Stimulated activated CD4-positive, alpha-beta T cell treated with anti-CD3 and anti-CD28 coated beads, Interleukin-4, amount 100 ng/mL, for 1 hour (primary cell): ENCODE measurements at regions not wholly inside any gene's neighbourhood (a gene's known extent, or its start where the extent isn't known, plus 50 kb on each side); places are given as distances from the start of the nearest gene placed in this dataset.
"Not testable (repeated sequence)": the region's sequence is repeated elsewhere in the genome, so short reads cannot be mapped to it uniquely, and the experiment has no call there.

ENCODE experiments used
- DNase-seq: peaks from one replicate; pipeline ENCODE4 v3.0.0-alpha.2; 2020

DNA sequence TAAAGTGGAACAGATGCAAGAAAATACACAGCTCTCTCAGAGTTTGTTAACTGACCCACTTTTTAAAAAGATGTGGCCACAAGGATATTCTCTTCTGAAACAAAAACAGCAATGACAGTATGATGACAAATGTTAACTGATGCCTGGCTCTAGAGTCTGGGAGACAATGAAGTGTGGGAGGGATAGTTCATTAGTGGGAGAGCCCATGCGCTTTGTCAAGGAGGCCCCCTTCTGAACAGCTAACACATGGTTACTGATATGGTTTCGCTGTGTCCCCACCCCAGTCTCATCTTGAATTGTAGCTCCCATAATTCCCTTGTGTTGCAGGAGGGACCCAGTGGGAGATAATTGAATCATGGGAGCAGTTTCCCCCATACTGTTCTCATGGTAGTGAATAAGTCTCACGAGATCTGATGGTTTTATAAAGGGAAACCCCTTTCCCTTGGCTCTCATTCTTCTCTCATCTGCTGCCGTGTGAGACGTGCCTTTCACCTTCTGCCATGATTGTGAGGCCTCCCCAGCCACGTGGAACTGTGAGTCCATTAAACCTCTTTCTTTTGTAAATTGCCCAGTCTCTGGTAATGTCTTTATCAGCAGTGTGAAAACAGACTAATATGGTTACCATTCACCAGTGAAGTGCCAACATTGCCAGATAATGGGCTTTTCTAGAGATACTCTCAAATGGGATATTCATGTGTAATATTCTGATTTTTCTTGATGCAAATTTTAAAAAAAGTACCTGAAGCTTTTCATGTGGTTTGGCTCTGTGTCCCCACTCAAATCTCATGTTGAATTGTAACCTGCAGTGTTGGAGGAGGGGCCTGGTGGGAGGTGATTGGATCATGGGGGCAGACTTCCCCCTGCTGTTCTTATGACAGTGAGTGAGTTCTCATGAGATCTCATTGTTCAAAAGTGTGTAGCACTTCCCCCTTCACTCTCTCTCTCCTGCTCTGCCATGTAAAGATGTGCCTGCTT lies 435.8 kb downstream of the SHISA9 start:
- not testable (repeated sequence) for DNase-seq

DNA sequence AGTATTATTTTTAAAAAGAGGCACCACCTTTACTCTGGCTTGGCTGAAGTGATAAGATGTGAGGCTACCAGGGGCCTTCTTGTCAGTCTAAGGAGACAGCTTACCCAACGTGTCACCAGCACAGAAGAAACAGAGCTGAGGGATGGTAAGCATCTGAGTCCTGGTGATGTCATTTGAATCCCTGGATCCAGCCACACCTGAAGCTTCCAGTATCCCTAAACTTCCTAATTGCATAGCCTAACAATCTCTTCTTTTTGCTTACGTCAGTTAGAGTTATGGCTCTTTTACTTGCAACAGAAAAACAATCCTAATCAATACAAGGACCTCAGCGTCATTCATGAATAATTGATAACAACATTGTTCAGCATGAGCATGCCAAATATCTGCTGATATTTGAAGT lies 436.6 kb downstream of the SHISA9 start:
- DNase-seq = no peak

DNA sequence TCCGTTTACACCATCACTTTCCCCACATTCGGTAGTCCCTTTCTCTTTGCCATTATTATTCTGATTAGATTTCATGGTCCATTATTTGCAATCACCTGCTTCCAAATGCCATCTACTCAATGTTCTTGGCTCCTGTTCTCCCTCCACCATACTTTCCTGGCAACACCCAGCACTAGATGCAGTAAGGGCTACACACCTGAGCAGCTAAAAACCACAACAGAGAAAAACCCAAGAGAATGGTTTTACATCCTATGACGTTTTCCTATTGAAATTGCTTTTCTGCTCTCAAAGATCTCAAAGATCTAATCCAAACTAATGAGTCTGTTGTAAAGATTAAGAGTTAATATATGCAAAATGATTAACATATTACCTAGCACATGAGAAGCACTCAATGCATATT lies 441.3 kb downstream of the SHISA9 start:
- no peak for DNase-seq

DNA sequence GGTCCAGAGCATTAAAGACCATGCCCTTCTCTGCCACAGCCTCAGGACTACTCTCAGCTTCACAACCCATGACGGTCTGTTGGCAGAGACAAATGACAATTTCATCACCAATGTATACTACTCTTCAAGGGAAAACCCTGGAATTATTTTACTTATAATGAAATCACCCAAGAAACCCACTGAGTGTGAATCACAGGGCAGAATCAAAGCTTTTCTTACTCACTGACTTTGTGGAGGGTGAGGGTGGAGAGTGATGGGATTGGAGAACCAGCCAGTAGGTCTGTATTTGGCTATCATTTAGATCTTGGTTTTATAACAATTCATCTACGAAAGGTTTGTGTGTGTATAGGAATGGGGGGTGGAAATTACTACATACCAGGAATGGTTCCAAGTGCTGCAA lies 442.6 kb downstream of the SHISA9 start:
- no peak for DNase-seq

DNA sequence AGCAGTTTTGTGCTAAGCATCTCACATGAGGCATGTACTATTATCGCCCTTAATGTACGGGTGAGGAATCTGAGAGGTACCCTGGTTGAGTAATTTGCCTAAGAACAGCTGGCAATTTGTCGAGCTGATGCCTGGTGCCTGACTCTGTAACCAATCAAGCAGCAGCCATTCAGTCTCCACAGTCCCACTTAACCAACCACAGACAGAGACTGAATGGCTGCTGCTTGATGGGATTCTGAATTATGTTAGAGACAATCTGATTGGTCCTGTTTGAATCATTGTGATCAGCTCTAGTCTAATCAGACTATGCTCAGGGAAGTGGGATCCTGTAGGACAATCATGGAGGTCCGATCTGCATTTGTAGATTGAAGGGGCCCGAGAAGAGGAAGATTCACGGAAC lies 447.0 kb downstream of the SHISA9 start:
- no peak for DNase-seq

DNA sequence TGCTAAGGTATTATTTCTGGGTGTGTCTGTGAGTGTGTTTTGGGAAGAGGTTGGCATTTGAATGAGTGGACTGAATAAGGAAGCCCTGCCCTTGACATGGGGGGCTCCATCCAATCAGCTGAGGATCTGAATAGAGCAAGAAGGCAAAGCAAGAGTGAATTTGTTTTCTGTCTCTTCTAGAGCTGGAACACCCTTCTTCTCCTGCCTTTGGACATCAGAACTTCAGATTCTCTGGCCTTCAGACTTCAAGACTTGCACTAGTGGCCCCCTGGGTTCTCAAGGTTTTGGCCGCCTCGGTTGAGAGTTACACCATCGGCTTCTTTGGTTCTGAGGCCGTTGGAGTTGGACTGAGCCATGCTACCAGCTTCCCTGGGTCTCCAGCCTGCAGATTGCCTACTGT lies 448.6 kb downstream of the SHISA9 start:
- DNase-seq = no peak

DNA sequence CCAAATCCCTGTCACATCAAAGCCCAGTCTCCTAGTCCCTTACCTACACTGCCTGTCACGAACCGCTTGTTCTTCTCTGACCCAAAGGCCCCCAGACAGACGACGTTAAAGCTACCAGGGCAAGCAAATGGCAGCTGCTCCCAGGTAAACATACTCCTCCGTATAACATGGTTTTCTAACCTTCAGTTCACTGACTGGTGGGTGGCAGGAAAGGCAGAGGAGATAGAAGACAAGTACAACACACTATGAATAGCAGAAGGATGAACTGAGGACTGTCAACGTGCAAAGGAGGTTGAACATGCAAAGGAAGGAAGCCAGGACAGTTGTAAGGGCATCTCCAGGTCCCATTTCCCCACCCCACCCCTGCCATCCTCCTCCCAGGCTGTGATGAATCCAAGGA lies 449.8 kb downstream of the SHISA9 start:
- no peak for DNase-seq

DNA sequence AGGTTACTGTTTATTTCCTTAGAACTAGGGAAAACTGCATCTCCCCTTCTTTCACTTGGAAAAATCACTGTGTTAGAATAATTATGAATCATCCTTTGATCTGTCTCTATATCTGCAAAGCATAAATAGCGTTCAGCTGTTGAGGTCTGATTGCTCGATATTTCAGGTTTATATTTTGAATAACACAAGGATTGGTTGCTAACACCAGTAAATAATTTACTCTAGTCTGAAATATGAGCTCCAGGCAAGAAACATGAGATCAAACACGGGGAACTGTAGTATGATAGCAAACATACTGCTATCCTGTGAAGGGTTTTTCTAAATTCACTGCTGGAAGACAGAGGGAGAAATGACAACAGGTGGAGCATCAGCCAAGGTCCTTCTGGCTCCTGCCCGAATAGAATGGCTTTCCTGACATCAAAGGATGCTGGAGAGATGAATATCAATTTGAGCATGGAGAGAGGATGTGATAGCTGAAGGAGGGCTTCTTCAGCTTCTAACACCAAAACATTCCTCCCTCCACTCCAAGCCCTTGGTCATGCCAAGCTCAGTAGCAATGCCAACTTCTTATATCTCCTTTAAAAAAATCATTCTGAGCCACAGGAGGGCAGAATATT lies 450.3 kb downstream of the SHISA9 start:
- DNase-seq = no peak

DNA sequence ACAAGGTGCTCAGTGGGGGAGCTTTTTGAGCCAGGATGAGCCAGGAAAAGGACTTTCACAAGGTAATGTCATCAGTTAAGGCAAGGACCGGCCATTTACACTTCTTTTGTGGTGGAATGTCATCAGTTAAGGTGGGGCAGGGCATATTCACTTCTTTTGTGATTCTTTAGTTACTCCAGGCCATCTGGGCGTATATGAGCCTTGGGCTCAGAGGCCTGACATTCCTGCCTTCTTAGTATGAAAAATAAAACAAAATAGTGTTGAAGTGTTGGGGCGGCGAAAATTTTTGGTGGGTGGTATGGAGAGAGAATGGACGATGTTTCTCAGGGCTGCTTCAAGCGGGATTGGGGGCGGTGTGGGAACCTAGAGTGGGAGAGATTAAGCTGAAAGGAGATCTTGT lies 451.4 kb downstream of the SHISA9 start:
- not testable (repeated sequence) for DNase-seq

DNA sequence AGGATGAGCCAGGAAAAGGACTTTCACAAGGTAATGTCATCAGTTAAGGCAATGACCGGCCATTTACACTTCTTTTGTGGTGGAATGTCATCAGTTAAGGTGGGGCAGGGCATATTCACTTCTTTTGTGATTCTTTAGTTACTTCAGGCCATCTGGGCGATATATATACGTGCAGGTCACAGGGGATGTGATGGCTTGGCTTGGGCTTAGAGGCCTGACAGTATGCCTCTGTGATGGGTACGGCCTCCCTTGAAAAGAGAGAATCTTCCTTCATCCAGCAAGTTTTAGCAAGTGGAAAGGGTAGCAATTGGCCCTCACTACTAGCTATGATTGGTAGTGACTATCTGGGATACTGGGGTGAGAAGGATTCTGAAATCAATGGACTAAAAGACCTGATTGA lies 456.4 kb downstream of the SHISA9 start:
- not testable (repeated sequence) for DNase-seq

DNA sequence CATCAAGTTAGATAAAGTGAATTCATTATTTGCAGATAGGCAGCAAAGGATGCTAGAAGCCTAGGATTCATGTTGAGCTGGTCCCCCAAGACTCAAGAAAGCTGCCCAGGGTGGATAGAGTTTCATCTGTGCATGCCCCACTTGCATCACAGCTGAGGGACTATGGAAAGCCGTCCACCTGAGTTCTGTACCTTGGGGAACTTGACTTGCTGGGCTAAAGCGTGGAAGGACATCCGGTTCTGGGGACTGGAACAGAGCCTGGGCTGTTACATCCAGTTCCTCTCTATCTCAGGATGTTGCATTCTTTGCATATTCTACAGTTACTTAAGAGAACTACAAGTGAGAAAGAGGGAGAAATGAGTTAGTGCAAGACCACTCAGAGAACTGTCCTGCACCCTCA lies 458.4 kb downstream of the SHISA9 start:
- no peak for DNase-seq

DNA sequence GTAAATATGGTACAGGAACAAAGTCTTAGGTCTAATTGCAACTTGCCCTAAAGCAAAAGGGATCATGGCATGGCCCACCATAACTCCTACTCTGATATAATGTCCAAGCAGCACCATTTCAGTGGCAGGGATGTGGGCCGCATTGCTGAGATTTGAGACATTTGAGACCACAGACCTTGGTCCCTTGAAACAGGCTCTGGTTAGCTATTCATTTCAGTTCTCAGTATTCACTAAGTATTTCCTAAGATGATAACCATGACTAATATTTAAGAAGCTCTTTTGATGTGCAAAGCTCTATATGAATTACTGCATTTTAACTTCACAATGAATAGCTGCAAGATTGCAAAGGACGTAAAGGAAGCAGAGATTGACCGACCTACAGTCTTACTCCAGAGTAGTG lies 471.0 kb downstream of the SHISA9 start:
- DNase-seq = no peak

DNA sequence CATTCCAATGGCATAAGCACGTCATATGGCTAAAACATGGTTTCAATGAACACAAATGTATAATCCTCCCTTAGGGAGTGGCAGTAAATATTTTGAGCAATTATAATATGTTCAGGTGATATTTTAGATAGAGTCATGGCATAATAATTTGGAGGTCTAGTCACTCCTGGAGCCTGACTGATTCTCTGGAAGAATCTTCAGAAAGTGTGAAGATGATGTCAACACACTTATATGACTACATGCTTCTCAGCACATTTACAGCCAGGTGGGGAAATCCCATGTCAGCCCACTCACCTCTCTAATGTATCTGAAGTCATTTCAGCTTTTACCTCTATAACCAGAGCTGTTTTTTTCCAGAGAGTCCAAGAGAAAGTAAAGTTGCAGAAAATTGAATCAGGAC lies 474.8 kb downstream of the SHISA9 start:
- DNase-seq = no peak

DNA sequence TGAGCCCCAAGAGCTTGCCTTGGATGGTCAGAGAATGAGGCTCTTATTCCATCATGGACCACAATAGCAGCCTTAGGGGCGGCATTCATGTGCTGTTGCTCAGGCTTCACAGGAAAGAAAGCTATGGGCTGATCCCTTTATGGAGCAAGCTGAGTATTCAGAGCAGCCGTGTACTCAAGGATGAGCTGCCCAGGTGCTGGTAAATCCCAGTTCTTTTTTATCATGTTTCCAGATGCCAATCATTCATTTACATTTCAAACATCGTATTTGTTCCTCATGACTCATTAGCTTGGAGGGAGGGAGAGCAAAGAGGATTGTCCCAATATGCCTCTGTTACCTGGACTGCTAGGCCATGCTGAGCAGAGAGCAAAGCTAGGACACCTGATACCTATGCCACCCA lies 475.7 kb downstream of the SHISA9 start:
- DNase-seq = no peak

DNA sequence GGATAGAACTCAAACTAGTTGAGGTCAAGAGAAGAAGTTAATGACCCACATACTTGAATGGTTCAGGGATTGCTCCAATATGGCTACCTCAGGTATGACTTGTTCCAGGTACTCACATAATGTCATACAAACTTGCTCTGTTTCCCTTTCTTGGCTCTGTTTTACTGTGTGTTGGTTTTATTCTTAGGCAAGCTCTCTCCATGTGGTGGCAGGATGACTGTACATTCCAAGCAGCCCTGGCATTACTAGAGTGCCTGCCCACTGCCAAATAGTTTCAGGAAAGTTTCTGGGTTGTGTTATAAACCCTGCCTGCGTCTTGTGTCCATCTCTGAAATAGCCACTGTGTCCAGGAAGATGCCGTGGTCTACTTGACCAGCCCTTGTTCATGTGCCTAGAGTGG lies 476.8 kb downstream of the SHISA9 start:
- no peak for DNase-seq

DNA sequence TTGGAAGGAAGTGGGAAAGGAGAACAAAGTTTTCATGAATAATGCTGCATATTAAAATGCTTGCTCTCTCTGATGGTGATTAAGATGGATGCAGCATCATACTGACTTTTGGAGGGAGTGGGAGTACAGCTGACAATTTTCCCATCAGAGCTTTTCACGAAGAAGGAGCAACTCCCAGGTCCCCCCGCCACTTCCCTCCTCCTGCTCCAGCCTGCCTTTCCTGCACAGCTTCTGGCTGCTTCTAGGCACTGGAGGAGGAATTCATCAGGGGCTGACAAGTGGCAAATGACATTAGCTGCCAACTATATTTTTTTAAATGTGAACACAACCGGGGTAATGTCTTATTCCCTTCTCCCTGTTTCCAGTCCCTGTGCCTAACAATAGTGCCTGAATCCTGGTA lies 477.9 kb downstream of the SHISA9 start:
- DNase-seq = no peak

DNA sequence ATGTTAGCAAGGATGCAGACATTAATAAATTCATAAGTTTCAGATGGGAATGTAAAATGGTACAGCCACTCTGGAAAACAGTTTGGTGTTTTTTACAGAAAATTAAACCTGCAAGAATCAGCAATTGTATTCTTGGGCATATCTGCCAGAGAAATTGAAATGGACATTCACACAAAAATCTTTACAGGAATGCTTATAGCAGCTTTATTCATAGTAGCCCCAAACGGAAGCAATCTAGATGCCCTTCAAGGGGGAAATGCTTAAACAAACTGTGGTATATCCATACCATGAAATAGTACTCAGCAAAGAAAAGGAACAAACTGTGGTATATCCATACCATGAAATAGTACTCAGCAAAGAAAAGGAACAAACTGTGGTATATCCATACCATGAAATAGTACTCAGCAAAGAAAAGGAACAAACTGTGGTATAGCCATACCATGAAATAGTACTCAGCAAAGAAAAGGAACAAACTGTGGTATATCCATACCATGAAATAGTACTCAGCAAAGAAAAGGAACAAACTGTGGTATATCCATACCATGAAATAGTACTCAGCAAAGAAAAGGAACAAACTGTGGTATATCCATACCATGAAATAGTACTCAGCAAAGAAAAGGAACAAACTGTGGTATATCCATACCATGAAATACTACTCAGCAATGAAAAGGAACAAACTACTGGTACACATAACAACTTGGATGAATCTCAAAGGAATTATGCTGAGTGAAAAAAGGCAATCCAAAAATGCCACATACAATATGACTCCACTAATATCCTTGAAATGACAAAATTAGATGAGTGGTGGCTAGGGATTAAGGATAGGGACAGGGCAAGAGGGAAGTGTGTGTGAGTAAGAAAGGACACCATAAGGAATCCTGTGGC lies 484.0 kb downstream of the SHISA9 start:
- DNase-seq = not testable (repeated sequence)

DNA sequence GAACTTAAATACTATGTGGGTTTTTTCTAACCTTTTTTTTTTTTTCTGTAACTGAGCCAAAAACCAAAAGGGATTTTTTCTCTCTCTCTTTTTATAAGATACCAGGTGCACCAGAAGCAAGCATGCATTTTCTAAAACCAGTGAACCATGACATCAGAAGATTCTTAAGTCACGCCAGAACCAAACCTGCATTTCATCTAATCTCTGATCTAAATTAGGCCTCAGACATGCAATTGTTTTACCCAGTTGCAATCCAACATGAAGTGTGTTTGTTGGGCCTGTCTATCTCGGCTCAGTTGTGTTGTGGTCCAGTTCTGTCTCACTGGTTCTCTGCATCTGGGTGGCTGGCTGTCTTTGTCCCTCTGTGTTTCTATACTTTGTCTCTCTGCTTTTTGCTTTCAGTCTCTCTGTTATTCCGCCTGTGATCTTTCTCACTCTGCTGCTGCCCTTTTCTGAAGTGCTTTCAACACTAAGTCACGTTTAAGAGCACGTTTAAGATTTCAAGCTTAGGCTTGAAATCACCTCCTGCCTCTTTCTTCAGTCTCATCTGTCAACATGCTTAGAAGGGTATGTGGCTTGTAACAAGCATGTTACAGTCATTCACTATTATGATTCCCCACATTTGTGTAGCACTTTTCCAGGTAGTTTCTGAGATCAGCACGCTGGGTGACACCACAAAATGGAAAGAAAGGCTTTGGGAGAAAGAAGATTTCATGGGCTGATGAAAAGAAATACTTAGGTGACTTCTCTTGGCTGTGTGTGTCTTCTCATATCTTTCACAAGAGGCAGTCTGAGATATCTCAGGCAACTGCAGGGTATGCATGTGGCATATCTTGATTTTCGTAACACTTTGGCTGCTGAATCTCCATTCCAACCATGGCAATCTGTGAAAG lies 488.9 kb downstream of the SHISA9 start:
- no peak for DNase-seq

DNA sequence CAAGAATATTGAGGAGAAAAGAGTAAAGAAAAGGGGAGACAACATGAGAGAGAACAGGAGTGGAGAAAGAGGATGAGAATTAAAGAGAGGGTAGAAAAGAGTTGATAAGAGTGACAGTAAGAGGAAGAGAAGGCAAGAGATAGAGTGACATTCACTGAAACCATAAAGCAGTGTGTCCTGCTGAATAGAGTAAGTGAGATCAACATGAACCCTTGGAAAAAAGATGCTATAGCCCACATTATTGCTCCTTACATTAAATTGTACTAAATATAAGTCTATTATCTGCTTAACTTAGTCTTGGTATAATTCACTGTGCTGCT lies 489.5 kb downstream of the SHISA9 start:
- DNase-seq = no peak

DNA sequence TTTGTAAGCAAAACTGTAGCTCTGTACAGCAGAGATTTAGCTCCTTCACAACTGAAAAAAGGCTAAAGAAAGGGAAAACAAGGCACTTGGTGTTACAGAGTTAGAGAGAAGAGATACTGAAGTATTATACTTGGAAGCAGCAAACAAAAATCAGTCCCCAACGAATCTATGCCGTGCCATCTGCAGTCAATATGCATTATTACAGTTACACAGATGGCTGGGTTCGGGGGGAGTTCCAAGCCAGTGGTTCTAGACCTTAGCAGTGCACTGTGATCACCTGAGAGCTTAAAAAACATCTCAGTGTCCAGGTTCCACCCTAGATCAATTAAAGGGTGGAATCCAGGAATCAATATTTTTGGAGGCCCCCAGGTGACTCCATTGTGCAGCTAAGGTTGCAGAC lies 489.9 kb downstream of the SHISA9 start:
- no peak for DNase-seq

DNA sequence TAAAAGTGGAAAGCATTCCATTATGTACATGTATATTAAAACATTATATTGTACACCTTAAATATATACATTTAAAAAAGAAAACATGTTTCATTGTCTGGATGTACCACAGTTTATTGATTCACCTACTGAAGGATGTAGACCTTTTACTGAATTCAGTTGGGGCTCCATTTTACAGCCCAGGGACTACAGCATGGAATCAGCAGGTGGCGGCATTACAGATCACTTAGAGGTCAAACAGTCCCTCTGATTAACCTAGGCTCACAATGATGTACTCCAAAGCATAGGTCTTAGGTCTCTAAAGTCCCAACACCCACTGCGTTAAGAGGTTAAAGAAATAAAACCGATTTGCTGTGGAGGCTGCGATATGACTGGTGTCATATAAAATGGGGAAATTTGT lies 490.9 kb downstream of the SHISA9 start:
- no peak for DNase-seq

DNA sequence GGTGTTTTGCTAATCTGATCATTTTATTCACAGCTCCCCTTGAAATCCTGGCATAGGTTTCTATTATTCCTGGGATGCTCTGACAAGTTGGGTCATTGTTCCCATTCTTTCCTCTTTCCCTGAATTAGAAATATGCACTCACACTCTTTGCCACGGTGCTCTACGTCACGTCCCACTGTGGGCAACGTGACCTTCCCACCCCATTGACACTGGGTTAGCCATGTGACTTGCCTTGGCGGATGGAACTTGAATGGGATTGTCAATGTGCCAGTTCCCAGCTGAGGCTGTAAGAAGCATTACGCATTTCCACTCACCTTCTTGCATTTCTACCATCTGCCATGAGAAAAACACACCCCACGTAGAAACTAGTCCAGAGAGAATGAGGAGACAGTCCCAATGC lies 492.4 kb downstream of the SHISA9 start:
- no peak for DNase-seq

DNA sequence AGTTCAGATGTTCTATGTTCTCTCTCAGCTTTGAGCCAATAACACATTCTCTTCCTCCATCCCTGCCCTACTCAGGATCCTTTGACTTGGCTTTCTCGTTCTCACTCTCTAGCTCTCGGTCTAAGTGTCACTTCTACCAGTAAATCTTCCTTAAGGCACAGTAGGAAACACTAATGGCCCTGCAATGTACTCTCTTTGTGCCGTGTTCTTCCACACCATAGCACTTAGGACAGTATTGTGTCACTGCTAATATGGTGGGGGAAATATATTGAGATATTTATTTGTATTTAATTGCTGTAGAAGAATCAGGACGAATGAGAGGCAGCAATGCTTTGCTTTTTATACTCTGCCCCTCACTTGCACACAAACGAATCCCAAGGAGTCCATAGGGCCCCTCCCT lies 493.1 kb downstream of the SHISA9 start:
- DNase-seq = no peak
